Panc1 (cell line): ENCODE measurements at regions not wholly inside any gene's neighbourhood (a gene's known extent, or its start where the extent isn't known, plus 50 kb on each side); places are given as distances from the start of the nearest gene placed in this dataset.

ENCODE experiments used
- ATAC-seq: fragments of 200-7000 bp; cut with Tn5 transposase; 2 replicates; pipeline ENCODE4 v1.9.1; 2020; ENCODE audit warnings: mild to moderate bottlenecking, moderate library complexity
- BruUV-seq: library from RNA; stranded (reverse); fragments of 400-500 nt; replicated peaks from 2 replicates; lab custom pipeline; 2021; lab: Mats Ljungman, UMichigan
- CTCF ChIA-PET: fragments of 300-600 bp; sonication (Branson Sonifier 250); formaldehyde crosslinking; loops from one replicate; lab custom pipeline; 2022; ENCODE audit warnings: antibody characterized with exemption; lab: Charles Lee
- POLR2A ChIA-PET: fragments of 300-600 bp; sonication (Branson Sonifier 250); formaldehyde crosslinking; loops from one replicate; lab custom pipeline; 2022; ENCODE audit warnings: antibody characterized with exemption; lab: Charles Lee
- DNase-seq: peaks from one replicate; pipeline ENCODE4 v3.0.0-alpha.2; 2010; ENCODE audit warnings: low read depth, low spot score
- H3K27ac ChIP-seq: 2 replicates; pipeline ENCODE4 v1.5.1; 2011; ENCODE audit warnings: mild to moderate bottlenecking, low read length, inconsistent platforms
- H3K27me3 ChIP-seq: fragments of 200-500 bp; sonication (Bioruptor generic); 2 replicates; pipeline ENCODE4 v1.6.0; 2014; ENCODE audit warnings: low read length, inconsistent platforms; ENCODE audit not compliant: control insufficient read depth, insufficient read depth
- H3K36me3 ChIP-seq: fragments of 200-500 bp; sonication (Bioruptor generic); 2 replicates; pipeline ENCODE4 v1.5.1; 2014; ENCODE audit warnings: inconsistent platforms, mild to moderate bottlenecking, low read length, moderate library complexity; ENCODE audit not compliant: control insufficient read depth, insufficient read depth
- H3K4me1 ChIP-seq: 2 replicates; pipeline ENCODE4 v1.5.1; 2011; ENCODE audit warnings: inconsistent platforms, mild to moderate bottlenecking, low read length, moderate library complexity; ENCODE audit not compliant: control insufficient read depth, insufficient read depth
- H3K4me3 ChIP-seq, 2 experiments: 2 replicates each; pipeline ENCODE4 v1.5.1; 2011 to 2012; ENCODE audit warnings: low read depth in 2 of 2, low read length in 2 of 2, mild to moderate bottlenecking in 2 of 2, inconsistent platforms in 1 of 2, moderate library complexity in 1 of 2
- H3K9me3 ChIP-seq: fragments of 200-500 bp; sonication (Bioruptor generic); 2 replicates; pipeline ENCODE4 v1.5.1; 2014; ENCODE audit warnings: low read depth, mild to moderate bottlenecking, inconsistent platforms, low read length, moderate library complexity; ENCODE audit not compliant: control insufficient read depth, insufficient read depth
- POLR2AphosphoS5 ChIP-seq: IDR thresholded peaks from 2 replicates; pipeline ENCODE4 v1.6.1; 2012; ENCODE audit warnings: mild to moderate bottlenecking, low read depth, low read length, moderate library complexity
- SIN3A ChIP-seq: IDR thresholded peaks from 2 replicates; pipeline ENCODE4 v1.6.1; 2012; ENCODE audit warnings: low read depth, mild to moderate bottlenecking, low read length, moderate library complexity, borderline replicate concordance; ENCODE audit not compliant: insufficient read depth
- TCF7L2 ChIP-seq: IDR thresholded peaks from 2 replicates; pipeline ENCODE4 v1.6.1; 2011; ENCODE audit warnings: mild to moderate bottlenecking, low read depth, low read length, inconsistent platforms
- in situ Hi-C: cut with HindIII; loops from 2 replicates; pipeline ENCODE4 v1.10.0; 2016; ENCODE audit warnings: low sequenced_read_pairs, low pct_unique_long_range_greater_than_20kb
- intact Hi-C: fragments of 100-400 bp; cut with micrococcal nuclease; formaldehyde crosslinking; loops from one replicate; pipeline ENCODE4 v1.10.0; 2022; ENCODE audit not compliant: unreplicated experiment
- TF ChIP-seq, protein P1 (sequence below), 2 experiments: IDR thresholded peaks; 2 replicates each; pipeline ENCODE4 v1.6.1; 2011 to 2012; ENCODE audit warnings: low read depth in 2 of 2, control low read depth in 1 of 2, low read length in 1 of 2, mild to moderate bottlenecking in 1 of 2, moderate library complexity in 1 of 2; ENCODE audit not compliant: insufficient read depth in 1 of 2
- TF ChIP-seq, protein P2 (sequence below): fragments of 450-650 bp; IDR thresholded peaks from 2 replicates; pipeline ENCODE4 v1.5.1; 2017; ENCODE audit warnings: mild to moderate bottlenecking

DNA sequence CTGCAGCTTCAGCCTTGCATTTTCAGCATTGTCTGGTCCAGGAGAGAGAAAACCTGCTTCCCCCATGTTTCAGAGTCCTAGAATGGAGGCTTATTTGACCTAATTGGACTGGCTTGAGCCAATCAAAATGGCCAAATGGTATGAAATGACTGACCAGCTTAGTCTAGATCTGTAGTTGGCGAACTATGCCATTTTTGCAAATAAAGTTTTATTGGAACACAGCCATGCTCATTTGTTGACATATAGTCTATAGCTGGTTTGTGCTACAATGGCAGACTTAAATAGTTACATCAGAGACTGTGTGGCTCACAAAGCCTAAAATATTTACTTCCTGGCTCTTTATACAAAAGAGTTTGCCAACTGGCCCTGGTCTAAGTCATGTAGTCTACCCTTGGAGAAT lies 180.8 kb downstream of the HS3ST3B1 start:
- H3K36me3 ChIP-seq, result no peaks in the 10 kb centered on the region
- H3K4me1 ChIP-seq, result no peaks in the 10 kb centered on the region
- ChIA-PET CTCF (no interaction called here), POLR2A (no interaction called here)
- no peak for ATAC-seq
- no peaks in the 10 kb centered on the region for H3K27me3 ChIP-seq
- no peak for DNase-seq
- intact Hi-C loops (no loop called here), in situ Hi-C loops (no loop called here)
- no peaks in the 10 kb centered on the region for H3K9me3 ChIP-seq
- TF ChIP-seq SIN3A (no peak), POLR2AphosphoS5 (no peak), TCF7L2 (no peak)
- TF ChIP-seq, protein P1, sequence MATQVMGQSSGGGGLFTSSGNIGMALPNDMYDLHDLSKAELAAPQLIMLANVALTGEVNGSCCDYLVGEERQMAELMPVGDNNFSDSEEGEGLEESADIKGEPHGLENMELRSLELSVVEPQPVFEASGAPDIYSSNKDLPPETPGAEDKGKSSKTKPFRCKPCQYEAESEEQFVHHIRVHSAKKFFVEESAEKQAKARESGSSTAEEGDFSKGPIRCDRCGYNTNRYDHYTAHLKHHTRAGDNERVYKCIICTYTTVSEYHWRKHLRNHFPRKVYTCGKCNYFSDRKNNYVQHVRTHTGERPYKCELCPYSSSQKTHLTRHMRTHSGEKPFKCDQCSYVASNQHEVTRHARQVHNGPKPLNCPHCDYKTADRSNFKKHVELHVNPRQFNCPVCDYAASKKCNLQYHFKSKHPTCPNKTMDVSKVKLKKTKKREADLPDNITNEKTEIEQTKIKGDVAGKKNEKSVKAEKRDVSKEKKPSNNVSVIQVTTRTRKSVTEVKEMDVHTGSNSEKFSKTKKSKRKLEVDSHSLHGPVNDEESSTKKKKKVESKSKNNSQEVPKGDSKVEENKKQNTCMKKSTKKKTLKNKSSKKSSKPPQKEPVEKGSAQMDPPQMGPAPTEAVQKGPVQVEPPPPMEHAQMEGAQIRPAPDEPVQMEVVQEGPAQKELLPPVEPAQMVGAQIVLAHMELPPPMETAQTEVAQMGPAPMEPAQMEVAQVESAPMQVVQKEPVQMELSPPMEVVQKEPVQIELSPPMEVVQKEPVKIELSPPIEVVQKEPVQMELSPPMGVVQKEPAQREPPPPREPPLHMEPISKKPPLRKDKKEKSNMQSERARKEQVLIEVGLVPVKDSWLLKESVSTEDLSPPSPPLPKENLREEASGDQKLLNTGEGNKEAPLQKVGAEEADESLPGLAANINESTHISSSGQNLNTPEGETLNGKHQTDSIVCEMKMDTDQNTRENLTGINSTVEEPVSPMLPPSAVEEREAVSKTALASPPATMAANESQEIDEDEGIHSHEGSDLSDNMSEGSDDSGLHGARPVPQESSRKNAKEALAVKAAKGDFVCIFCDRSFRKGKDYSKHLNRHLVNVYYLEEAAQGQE (IDR thresholded peaks at IDR 0.05; ENCODE audit: insufficient read depth in 1 of 2, low read depth in 2 of 2, low read length in 1 of 2), result no peak
- TF ChIP-seq, protein P2, sequence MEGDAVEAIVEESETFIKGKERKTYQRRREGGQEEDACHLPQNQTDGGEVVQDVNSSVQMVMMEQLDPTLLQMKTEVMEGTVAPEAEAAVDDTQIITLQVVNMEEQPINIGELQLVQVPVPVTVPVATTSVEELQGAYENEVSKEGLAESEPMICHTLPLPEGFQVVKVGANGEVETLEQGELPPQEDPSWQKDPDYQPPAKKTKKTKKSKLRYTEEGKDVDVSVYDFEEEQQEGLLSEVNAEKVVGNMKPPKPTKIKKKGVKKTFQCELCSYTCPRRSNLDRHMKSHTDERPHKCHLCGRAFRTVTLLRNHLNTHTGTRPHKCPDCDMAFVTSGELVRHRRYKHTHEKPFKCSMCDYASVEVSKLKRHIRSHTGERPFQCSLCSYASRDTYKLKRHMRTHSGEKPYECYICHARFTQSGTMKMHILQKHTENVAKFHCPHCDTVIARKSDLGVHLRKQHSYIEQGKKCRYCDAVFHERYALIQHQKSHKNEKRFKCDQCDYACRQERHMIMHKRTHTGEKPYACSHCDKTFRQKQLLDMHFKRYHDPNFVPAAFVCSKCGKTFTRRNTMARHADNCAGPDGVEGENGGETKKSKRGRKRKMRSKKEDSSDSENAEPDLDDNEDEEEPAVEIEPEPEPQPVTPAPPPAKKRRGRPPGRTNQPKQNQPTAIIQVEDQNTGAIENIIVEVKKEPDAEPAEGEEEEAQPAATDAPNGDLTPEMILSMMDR, result no peak
- no TSS peak for BruUV-seq
- no peak overlapping the region for H3K4me3 ChIP-seq
- H3K27ac ChIP-seq, result no peak overlapping the region

DNA sequence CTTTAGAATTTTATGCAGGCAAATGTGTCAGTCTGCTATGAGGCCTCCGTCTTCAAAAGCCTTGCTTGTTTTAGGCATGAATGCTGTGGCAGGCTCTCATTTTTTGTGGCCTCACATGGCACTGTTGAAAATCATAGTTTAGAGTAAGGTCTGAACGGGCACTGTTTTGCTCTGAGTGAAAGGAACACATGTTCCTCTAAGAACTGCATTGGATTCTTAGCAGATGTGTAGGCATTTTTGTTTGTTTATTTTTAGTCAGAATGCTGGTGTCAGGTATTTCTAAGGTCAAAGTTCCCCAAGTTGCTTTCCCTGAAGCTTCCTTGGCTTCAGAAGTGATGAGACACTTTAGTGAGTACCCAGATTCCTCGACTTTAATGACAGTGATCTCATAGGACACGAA lies 173.7 kb downstream of the HS3ST3B1 start:
- Histone ChIP-seq H3K27me3 (no peaks in the 10 kb centered on the region), H3K27ac (no peak overlapping the region), H3K4me1 (no peaks in the 10 kb centered on the region), H3K36me3 (no peaks in the 10 kb centered on the region), H3K4me3 (no peak overlapping the region), H3K9me3 (no peaks in the 10 kb centered on the region)
- in situ Hi-C loops (no loop called here), intact Hi-C loops (no loop called here)
- TF ChIP-seq POLR2AphosphoS5 (no peak), SIN3A (no peak), TCF7L2 (no peak)
- TF ChIP-seq, protein P1 (IDR thresholded peaks at IDR 0.05; ENCODE audit: insufficient read depth in 1 of 2, low read depth in 2 of 2, low read length in 1 of 2), result no peak
- TF ChIP-seq, protein P2, result no peak
- ATAC-seq, result no peak
- CTCF ChIA-PET, result no interaction called here
- no TSS peak for BruUV-seq
- no peak for DNase-seq
- POLR2A ChIA-PET, result no interaction called here
